ENCODE measurements at regions not wholly inside any gene's neighbourhood (a gene's known extent, or its start where the extent isn't known, plus 50 kb on each side); places are given as distances from the start of the nearest gene placed in this dataset.

DNA sequence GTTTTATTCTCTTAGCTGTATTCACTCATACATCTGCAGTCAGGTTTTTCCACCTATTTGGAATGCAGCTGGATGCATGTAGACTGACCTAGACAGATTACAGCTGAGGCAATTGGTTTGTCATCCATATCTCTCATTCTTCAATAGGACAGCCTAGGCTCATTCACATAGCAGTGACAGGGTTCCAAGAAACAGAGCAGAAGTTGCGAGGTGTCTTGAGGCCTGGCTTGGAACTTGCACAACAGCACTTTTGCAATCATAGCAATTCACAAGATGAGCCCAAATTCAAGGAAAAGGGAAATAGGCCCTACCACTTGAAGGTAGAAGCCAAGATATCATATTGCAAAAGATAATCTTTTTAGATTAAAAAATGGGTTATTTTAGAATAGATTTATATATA lies 508.9 kb upstream of the JAG1 start (continued):
- TF ChIP-seq, protein P1, sequence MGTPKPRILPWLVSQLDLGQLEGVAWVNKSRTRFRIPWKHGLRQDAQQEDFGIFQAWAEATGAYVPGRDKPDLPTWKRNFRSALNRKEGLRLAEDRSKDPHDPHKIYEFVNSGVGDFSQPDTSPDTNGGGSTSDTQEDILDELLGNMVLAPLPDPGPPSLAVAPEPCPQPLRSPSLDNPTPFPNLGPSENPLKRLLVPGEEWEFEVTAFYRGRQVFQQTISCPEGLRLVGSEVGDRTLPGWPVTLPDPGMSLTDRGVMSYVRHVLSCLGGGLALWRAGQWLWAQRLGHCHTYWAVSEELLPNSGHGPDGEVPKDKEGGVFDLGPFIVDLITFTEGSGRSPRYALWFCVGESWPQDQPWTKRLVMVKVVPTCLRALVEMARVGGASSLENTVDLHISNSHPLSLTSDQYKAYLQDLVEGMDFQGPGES (IDR thresholded peaks at IDR 0.05; ENCODE audit: low read depth, low read length) = no peak
- TF ChIP-seq MXI1 (IDR thresholded peaks at IDR 0.05; ENCODE audit: low read depth, low read length) = no peak
- TF ChIP-seq, protein P2, sequence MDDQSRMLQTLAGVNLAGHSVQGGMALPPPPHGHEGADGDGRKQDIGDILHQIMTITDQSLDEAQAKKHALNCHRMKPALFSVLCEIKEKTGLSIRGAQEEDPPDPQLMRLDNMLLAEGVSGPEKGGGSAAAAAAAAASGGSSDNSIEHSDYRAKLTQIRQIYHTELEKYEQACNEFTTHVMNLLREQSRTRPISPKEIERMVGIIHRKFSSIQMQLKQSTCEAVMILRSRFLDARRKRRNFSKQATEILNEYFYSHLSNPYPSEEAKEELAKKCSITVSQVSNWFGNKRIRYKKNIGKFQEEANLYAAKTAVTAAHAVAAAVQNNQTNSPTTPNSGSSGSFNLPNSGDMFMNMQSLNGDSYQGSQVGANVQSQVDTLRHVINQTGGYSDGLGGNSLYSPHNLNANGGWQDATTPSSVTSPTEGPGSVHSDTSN (IDR thresholded peaks at IDR 0.05) = no peak

DNA sequence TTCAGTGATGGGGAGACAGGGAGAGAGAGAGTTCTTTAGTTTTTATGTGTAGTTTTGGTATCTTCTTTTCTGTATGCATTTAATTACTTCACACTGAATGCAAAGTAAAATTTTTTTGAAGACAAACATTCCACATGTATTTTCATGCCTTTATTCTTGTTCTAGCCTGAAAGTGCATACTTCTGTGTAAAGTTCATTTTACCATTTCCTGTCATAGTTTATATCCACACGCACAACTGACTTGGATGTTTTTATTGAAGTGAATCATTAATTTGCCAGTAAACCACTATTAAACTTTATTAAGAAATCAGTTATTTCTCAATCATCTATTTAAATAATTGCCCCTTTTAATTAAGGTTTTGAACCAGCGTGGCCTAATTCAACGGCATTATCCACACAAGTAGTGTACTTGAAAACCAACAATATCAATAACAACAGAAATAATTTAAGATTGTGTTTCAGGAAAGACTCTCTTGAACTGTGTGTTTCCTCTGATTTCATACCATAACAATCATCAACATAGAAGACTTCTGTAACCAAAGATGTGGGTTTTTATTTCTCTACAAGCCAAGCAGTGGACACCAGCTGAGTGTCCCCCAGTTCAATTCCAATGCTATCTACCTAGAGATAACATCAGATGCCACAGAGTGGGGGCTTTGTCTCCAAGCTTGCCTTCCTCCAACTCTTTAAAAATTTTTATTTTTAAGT lies 512.7 kb upstream of the JAG1 start:
- H3K4me2 ChIP-seq = no peak overlapping the region
- POLR2A ChIA-PET = no interaction called here

More for the DNA sequence above, 512.7 kb upstream of the JAG1 start:
- no peaks in the 10 kb centered on the region for H4K20me1 ChIP-seq (ENCODE audit: insufficient read depth)
- H3K36me3 ChIP-seq (replicated peaks in 1 of 2; ENCODE audit: control insufficient read depth in 1 of 2, insufficient read depth in 2 of 2, low read length in 1 of 2) = no peaks in the 10 kb centered on the region
- DNase-seq = no peak
- no peak overlapping the region for H2AFZ ChIP-seq (ENCODE audit: low read depth)
- no peak overlapping the region for H3K4me3 ChIP-seq (ENCODE audit: low read depth in 2 of 2, low read length in 1 of 2)
- H3K79me2 ChIP-seq (ENCODE audit: insufficient read depth) = no peaks in the 10 kb centered on the region
- WGBS (ENCODE audit: low lambda C conversion rate) = 82% methylated on average over 3 of the region's 3 CpGs
- no peaks in the 10 kb centered on the region for H3K9me2 ChIP-seq
- no peaks in the 10 kb centered on the region for H3K9me3 ChIP-seq
- H3K27ac ChIP-seq (ENCODE audit: low read depth in 2 of 2, low read length in 1 of 2) = no peak overlapping the region
- no peaks in the 10 kb centered on the region for H3K27me3 ChIP-seq (ENCODE audit: insufficient read depth)
- TF ChIP-seq, protein P3, sequence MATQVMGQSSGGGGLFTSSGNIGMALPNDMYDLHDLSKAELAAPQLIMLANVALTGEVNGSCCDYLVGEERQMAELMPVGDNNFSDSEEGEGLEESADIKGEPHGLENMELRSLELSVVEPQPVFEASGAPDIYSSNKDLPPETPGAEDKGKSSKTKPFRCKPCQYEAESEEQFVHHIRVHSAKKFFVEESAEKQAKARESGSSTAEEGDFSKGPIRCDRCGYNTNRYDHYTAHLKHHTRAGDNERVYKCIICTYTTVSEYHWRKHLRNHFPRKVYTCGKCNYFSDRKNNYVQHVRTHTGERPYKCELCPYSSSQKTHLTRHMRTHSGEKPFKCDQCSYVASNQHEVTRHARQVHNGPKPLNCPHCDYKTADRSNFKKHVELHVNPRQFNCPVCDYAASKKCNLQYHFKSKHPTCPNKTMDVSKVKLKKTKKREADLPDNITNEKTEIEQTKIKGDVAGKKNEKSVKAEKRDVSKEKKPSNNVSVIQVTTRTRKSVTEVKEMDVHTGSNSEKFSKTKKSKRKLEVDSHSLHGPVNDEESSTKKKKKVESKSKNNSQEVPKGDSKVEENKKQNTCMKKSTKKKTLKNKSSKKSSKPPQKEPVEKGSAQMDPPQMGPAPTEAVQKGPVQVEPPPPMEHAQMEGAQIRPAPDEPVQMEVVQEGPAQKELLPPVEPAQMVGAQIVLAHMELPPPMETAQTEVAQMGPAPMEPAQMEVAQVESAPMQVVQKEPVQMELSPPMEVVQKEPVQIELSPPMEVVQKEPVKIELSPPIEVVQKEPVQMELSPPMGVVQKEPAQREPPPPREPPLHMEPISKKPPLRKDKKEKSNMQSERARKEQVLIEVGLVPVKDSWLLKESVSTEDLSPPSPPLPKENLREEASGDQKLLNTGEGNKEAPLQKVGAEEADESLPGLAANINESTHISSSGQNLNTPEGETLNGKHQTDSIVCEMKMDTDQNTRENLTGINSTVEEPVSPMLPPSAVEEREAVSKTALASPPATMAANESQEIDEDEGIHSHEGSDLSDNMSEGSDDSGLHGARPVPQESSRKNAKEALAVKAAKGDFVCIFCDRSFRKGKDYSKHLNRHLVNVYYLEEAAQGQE (IDR thresholded peaks at IDR 0.05; ENCODE audit: low read depth, low read length) = no peak
- TF ChIP-seq MEF2A (IDR thresholded peaks at IDR 0.05; ENCODE audit: borderline replicate concordance, low read depth) (no peak), CHD2 (IDR thresholded peaks at IDR 0.05; ENCODE audit: low read length, partially characterized antibody) (no peak), FOXJ3 (CRISPR knock-in tag; IDR thresholded peaks at IDR 0.05) (no peak), YY1 (IDR thresholded peaks at IDR 0.05; ENCODE audit: low read depth) (no peak), SIN3A (IDR thresholded peaks at IDR 0.05; ENCODE audit: borderline replicate concordance, low read depth, low read length) (no peak), EP300 (IDR thresholded peaks at IDR 0.05; ENCODE audit: borderline replicate concordance in 1 of 2, low read depth in 1 of 2, low read length in 1 of 2) (no peak), JUND (IDR thresholded peaks at IDR 0.05) (no peak), RAD21 (IDR thresholded peaks at IDR 0.05; ENCODE audit: low read length) (no peak), FOSL2 (IDR thresholded peaks at IDR 0.05; ENCODE audit: borderline replicate concordance, low read depth) (no peak), TCF12 (IDR thresholded peaks at IDR 0.05) (no peak), RXRA (IDR thresholded peaks at IDR 0.05; ENCODE audit: borderline replicate concordance, low read depth) (no peak), RFX5 (IDR thresholded peaks at IDR 0.05; ENCODE audit: low read length) (no peak)
- TF ChIP-seq, protein P1 (IDR thresholded peaks at IDR 0.05; ENCODE audit: low read depth, low read length) = no peak
- TF ChIP-seq, protein P4, sequence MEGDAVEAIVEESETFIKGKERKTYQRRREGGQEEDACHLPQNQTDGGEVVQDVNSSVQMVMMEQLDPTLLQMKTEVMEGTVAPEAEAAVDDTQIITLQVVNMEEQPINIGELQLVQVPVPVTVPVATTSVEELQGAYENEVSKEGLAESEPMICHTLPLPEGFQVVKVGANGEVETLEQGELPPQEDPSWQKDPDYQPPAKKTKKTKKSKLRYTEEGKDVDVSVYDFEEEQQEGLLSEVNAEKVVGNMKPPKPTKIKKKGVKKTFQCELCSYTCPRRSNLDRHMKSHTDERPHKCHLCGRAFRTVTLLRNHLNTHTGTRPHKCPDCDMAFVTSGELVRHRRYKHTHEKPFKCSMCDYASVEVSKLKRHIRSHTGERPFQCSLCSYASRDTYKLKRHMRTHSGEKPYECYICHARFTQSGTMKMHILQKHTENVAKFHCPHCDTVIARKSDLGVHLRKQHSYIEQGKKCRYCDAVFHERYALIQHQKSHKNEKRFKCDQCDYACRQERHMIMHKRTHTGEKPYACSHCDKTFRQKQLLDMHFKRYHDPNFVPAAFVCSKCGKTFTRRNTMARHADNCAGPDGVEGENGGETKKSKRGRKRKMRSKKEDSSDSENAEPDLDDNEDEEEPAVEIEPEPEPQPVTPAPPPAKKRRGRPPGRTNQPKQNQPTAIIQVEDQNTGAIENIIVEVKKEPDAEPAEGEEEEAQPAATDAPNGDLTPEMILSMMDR (IDR thresholded peaks at IDR 0.05) = no peak
- TF ChIP-seq, protein P5, sequence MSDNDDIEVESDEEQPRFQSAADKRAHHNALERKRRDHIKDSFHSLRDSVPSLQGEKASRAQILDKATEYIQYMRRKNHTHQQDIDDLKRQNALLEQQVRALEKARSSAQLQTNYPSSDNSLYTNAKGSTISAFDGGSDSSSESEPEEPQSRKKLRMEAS (IDR thresholded peaks at IDR 0.05; ENCODE audit: low read depth) = no peak
- no peak overlapping the region for H3K9ac ChIP-seq
- no peaks in the 10 kb centered on the region for H3K4me1 ChIP-seq (ENCODE audit: control insufficient read depth in 1 of 2, insufficient read depth in 2 of 2, low read depth in 1 of 2, low read length in 1 of 2)
- H3F3A ChIP-seq (replicated peaks; ENCODE audit: insufficient read depth) = no peaks in the 10 kb centered on the region
- CTCF ChIA-PET = interaction anchor here (2.6 kb wide), 1 partner anchor 19 kb away, joined by 7 read pairs; no protein-coding TSS in a partner anchor
